ENCODE measurements at regions not wholly inside any gene's neighbourhood (a gene's known extent, or its start where the extent isn't known, plus 50 kb on each side); places are given as distances from the start of the nearest gene placed in this dataset.

DNA sequence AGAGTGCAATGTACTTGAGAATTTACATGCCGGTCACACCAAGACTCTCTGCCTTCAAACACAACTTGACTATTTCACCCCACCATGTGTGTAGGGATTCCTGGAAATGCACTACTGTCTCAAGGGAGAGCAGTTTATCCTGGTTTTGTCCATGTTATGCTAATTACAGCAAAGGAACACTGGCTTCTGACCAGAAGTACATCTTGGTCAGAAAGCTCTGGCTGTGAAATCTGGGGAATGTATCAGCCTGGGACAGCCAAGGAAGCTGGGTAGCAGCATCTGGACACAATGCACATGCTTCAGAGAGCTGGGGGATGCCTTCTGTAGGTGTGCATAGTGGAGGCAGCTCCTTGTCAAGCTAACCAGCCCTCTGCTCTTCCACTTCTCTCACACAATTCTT, 1432.6 kb upstream of the TENM3 start:
- no peak for TF ChIP-seq POLR2A (IDR thresholded peaks at IDR 0.05; ENCODE audit: low read length)
- no peak for TF ChIP-seq GATA1 (IDR thresholded peaks at IDR 0.05; ENCODE audit: low read depth, low read length)

All from erythroblast (primary cell).